Smooth muscle cell (in vitro differentiated cells): ENCODE measurements at regions not wholly inside any gene's neighbourhood (a gene's known extent, or its start where the extent isn't known, plus 50 kb on each side); places are given as distances from the start of the nearest gene placed in this dataset.

Source experiments
- DNase-seq: peaks from one replicate; lab custom pipeline; 2025; ENCODE audit not compliant: unreplicated experiment; lab: John Stamatoyannopoulos, UW
- H2AFZ ChIP-seq: fragments of 200-600 bp; sonication (generic); 2 replicates; pipeline ENCODE4 v1.6.0; 2016; ENCODE audit warnings: antibody characterized with exemption, low read depth, mild to moderate bottlenecking
- H3F3A ChIP-seq: fragments of 200-600 bp; sonication (generic); 2 replicates; pipeline ENCODE4 v1.6.0; 2017; ENCODE audit warnings: antibody characterized with exemption, low read depth
- H3K27ac ChIP-seq: fragments of 200-600 bp; sonication (generic); 2 replicates; pipeline ENCODE4 v1.5.1; 2016; ENCODE audit warnings: low read depth, mild to moderate bottlenecking
- H3K27me3 ChIP-seq: fragments of 200-600 bp; sonication (generic); 2 replicates; pipeline ENCODE4 v1.6.1; 2016; ENCODE audit warnings: low read depth, mild to moderate bottlenecking
- H3K36me3 ChIP-seq: fragments of 200-600 bp; sonication (generic); 2 replicates; pipeline ENCODE4 v1.5.1; 2016; ENCODE audit warnings: low read depth
- H3K4me1 ChIP-seq: fragments of 200-600 bp; sonication (generic); 2 replicates; pipeline ENCODE4 v1.5.1; 2016; ENCODE audit warnings: low read depth
- H3K4me2 ChIP-seq: fragments of 200-600 bp; sonication (generic); 2 replicates; pipeline ENCODE4 v1.6.0; 2016; ENCODE audit warnings: mild to moderate bottlenecking
- H3K4me3 ChIP-seq: fragments of 200-600 bp; sonication (generic); 2 replicates; pipeline ENCODE4 v1.5.1; 2016; ENCODE audit warnings: mild to moderate bottlenecking
- H3K79me2 ChIP-seq: fragments of 200-600 bp; sonication (generic); 2 replicates; pipeline ENCODE4 v1.6.0; 2016; ENCODE audit warnings: low read depth, mild to moderate bottlenecking
- H3K9ac ChIP-seq: fragments of 200-600 bp; sonication (generic); 2 replicates; pipeline ENCODE4 v1.6.0; 2016; ENCODE audit warnings: low read depth
- H3K9me3 ChIP-seq: fragments of 200-600 bp; sonication (generic); replicated peaks from 2 replicates; pipeline ENCODE4 v1.5.1; 2016; ENCODE audit warnings: low read depth
- H4K20me1 ChIP-seq: fragments of 200-600 bp; sonication (generic); 2 replicates; pipeline ENCODE4 v1.6.0; 2016; ENCODE audit warnings: low read depth
- CTCF ChIP-seq: fragments of 200-600 bp; sonication (generic); IDR thresholded peaks from 2 replicates; pipeline ENCODE4 v1.5.1; 2017; ENCODE audit warnings: borderline replicate concordance, mild to moderate bottlenecking, antibody characterized with exemption; ENCODE audit not compliant: insufficient read depth, poor library complexity, severe bottlenecking
- WGBS: methylation state at CpG from one replicate; pipeline ENCODE4 v1.1.7; 2016; ENCODE audit warnings: low lambda C conversion rate; 5-methylcytosine and 5-hydroxymethylcytosine counted together

- H3K4me1 ChIP-seq = no peaks in the 10 kb centered on the region
- no peak overlapping the region for H3K9ac ChIP-seq
- no peaks in the 10 kb centered on the region for H3K27me3 ChIP-seq
- no peaks in the 10 kb centered on the region for H4K20me1 ChIP-seq
- no peak overlapping the region for H3K27ac ChIP-seq
- H3K79me2 ChIP-seq = no peaks in the 10 kb centered on the region
- no peaks in the 10 kb centered on the region for H3K36me3 ChIP-seq
- peaks cover 3% of the 10 kb centered on the region for H3K9me3 ChIP-seq
- H3K4me2 ChIP-seq = no peak overlapping the region
- no peaks in the 10 kb centered on the region for H3F3A ChIP-seq
- no peak overlapping the region for H2AFZ ChIP-seq
- DNase-seq = no peak
- H3K4me3 ChIP-seq = no peak overlapping the region
- no peak for TF ChIP-seq CTCF
- WGBS = 70% methylated on average over 3 of the region's 3 CpGs
Measured at GRCh38 chrX:74090049-74090448, 213.9 kb upstream of the ZCCHC13 start.

GRCh38 chrX:74085642-74086236 is 218.2 kb upstream of the ZCCHC13 start:
- TF ChIP-seq CTCF = no peak

GRCh38 chrX:74080165-74080564 is 223.8 kb upstream of the ZCCHC13 start:
- H3K9me3 ChIP-seq = peaks cover 9% of the 10 kb centered on the region
- H3K27me3 ChIP-seq = no peaks in the 10 kb centered on the region
- H3K4me2 ChIP-seq = no peak overlapping the region
- DNase-seq = no peak
- peaks cover 5% of the 10 kb centered on the region for H3K36me3 ChIP-seq
- no peak overlapping the region for H3K4me3 ChIP-seq
- no peak overlapping the region for H3K27ac ChIP-seq
- H3F3A ChIP-seq = no peaks in the 10 kb centered on the region
- H4K20me1 ChIP-seq = no peaks in the 10 kb centered on the region
- no peak overlapping the region for H2AFZ ChIP-seq
- no peak for TF ChIP-seq CTCF
- H3K79me2 ChIP-seq = no peaks in the 10 kb centered on the region
- H3K4me1 ChIP-seq = no peaks in the 10 kb centered on the region
- H3K9ac ChIP-seq = no peak overlapping the region

More at GRCh38 chrX:74085642-74086236, 218.2 kb upstream of the ZCCHC13 start:
- H3K27ac ChIP-seq = no peak overlapping the region
- H3K4me1 ChIP-seq = no peaks in the 10 kb centered on the region
- no peak overlapping the region for H3K9ac ChIP-seq
- H3K36me3 ChIP-seq = peaks cover 3% of the 10 kb centered on the region
- H3F3A ChIP-seq = no peaks in the 10 kb centered on the region
- H3K4me3 ChIP-seq = no peak overlapping the region
- H3K9me3 ChIP-seq = peaks cover under 1% of the 10 kb centered on the region
- H2AFZ ChIP-seq = no peak overlapping the region
- 69% methylated on average over 1 of the region's 1 CpG for WGBS
- no peaks in the 10 kb centered on the region for H3K27me3 ChIP-seq
- H3K79me2 ChIP-seq = no peaks in the 10 kb centered on the region
- H3K4me2 ChIP-seq = no peak overlapping the region
- H4K20me1 ChIP-seq = no peaks in the 10 kb centered on the region
- DNase-seq = no peak

GRCh38 chrX:74065831-74066390 is 213.4 kb upstream of the XIST start:
- Histone ChIP-seq H3K27ac (no peak overlapping the region), H3K27me3 (no peaks in the 10 kb centered on the region), H4K20me1 (no peaks in the 10 kb centered on the region), H3K36me3 (no peaks in the 10 kb centered on the region), H3K4me1 (no peaks in the 10 kb centered on the region), H3K4me2 (no peak overlapping the region), H3K79me2 (no peaks in the 10 kb centered on the region), H2AFZ (no peak overlapping the region), H3K9ac (no peak overlapping the region), H3K4me3 (no peak overlapping the region), H3F3A (no peaks in the 10 kb centered on the region), H3K9me3 (peaks cover 4% of the 10 kb centered on the region)
- no peak for TF ChIP-seq CTCF
- no peak for DNase-seq
- 94% methylated on average over 27 of the region's 27 CpGs for WGBS
